ENCODE measurements at regions not wholly inside any gene's neighbourhood (a gene's known extent, or its start where the extent isn't known, plus 50 kb on each side); places are given as distances from the start of the nearest gene placed in this dataset.

GRCh38 chr2:23241611-23242245 lies 143.3 kb upstream of the KLHL29 start:
- no peak for DNase-seq (ENCODE audit: low spot score)

GRCh38 chr2:23243073-23243659 lies 141.8 kb upstream of the KLHL29 start:
- no peak for DNase-seq (ENCODE audit: low spot score)

GRCh38 chr2:23244617-23245016 lies 140.4 kb upstream of the KLHL29 start:
- no peak for DNase-seq (ENCODE audit: low spot score)

DNA sequence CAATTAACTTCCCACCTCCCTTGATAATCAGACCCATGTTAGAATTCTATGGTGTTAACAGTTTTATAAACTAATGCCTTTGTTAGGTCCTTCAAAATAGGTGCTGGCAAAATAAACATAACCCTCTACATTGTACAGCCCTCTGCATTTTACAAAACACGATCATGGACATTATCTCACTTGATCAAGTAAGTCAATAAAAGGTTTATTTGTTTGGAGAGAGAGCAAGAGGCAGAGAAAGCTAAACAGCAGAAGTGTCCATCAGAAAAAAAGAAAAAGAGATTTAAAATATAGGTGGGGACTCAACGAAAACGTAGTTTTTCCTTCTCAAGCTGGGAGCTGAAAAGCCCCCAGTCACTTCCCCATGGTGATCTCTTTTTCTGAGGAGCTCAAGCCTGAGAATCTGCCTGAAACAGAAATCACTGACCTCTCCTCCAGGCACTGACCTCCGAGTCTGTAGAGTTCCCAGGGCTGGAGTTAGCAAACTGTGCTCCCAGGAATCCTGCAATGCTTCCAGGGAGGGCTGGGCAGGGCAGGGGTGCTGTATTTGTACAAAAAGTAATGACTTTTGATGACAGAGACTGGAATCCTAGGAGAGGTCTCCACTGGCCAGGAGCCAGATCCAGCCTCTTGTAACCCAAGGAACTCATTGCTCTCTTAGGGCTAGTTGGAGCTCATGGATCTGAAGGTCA lies 137.8 kb upstream of the KLHL29 start:
- DNase-seq (ENCODE audit: low spot score), result no peak

DNA sequence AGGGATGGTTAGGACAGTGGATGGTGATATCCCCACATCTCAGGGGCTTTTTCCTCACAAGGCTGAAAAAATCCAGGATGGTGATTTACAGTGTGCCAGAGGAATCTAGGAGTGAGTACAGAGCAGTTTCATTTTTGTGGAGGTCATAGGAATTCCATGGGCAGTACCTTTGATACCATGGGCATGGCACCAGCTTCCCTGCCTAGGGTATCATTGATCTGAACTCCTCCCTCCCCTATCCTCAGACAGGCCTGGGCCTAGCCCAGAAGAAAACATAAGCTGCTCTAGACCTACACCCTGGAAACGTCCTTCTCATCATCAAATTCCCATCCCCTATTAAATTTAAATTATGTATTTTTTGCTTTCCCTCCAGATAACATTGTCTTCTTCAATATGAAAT lies 136.3 kb upstream of the KLHL29 start:
- no peak for DNase-seq (ENCODE audit: low spot score)

GRCh38 chr2:23249348-23249747 lies 135.6 kb upstream of the KLHL29 start:
- DNase-seq (ENCODE audit: low spot score), result peak; percentile 66

- peak; percentile 70 for DNase-seq (ENCODE audit: low spot score)
Observed at GRCh38 chr2:23250371-23250770, 134.6 kb upstream of the KLHL29 start.

DNA sequence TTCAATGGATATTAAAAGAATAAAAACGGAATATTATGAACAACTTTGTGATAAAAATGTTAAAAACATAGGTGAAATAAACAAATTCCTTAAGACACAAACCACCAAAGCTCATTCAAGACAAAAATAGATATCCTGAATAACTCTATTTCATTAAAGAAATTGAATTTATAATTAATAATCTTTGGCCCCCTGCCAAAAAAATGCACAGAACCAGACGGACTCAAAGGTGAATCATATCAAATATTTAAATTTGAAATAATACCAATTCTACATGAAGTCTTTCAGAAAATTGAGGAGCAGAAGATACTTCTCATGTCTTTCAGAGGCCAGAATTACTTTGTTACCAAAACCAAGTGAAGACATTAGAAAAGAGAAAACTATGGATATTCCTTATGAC lies 128.3 kb upstream of the KLHL29 start:
- DNase-seq (ENCODE audit: low spot score), result no peak

GRCh38 chr2:23260621-23261020 lies 124.4 kb upstream of the KLHL29 start:
- no peak for DNase-seq (ENCODE audit: low spot score)

GRCh38 chr2:23268467-23269263 lies 116.3 kb upstream of the KLHL29 start:
- DNase-seq (ENCODE audit: low spot score), result no peak

DNA sequence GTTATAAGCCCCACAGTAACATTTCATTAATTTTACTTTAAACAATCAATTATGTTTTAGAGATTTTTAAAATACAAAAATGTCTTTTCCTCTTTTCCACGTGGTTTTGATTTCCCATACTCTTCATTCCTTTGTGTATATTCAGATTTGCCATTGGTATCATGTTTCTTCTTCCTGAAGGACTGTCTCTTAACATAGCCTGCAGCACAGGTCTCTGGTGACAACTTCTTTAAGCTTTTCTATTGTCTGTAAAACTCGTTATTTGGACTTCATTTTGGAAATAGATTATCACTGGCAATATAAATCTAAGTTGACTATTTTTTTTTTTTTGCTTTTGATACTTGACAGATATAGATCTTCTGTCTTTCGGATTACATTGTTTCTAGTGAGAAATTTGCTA lies 115.2 kb upstream of the KLHL29 start:
- no peak for DNase-seq (ENCODE audit: low spot score)

GRCh38 chr2:23270810-23271209 lies 114.2 kb upstream of the KLHL29 start:
- DNase-seq (ENCODE audit: low spot score), result no peak

- DNase-seq (ENCODE audit: low spot score), result no peak
Observed at GRCh38 chr2:23271230-23271629, 113.7 kb upstream of the KLHL29 start.

- DNase-seq (ENCODE audit: low spot score), result no peak
Observed at GRCh38 chr2:23273786-23274185, 111.2 kb upstream of the KLHL29 start.

DNA sequence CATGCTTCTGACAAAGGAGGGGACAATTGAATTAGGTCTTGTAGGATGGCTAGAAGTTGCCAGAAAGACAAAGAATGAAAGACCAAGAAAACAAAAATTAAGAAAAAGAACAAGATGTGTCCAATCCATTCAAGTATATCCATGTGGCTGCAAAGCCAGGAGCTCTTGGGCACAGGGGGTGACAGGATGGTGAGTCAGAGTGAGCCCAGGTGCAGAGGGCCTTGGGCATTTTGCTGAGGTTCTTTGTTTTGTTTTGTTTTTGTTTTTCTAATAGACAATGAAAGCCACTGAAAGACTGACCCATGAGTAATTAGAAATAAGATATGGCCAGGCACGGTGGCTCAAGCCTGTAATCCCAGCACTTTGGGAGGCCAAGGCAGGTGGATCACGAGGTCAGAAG lies 104.6 kb upstream of the KLHL29 start:
- DNase-seq (ENCODE audit: low spot score), result no peak

GRCh38 chr2:23283653-23284052 lies 101.3 kb upstream of the KLHL29 start:
- no peak for DNase-seq (ENCODE audit: low spot score)

DNA sequence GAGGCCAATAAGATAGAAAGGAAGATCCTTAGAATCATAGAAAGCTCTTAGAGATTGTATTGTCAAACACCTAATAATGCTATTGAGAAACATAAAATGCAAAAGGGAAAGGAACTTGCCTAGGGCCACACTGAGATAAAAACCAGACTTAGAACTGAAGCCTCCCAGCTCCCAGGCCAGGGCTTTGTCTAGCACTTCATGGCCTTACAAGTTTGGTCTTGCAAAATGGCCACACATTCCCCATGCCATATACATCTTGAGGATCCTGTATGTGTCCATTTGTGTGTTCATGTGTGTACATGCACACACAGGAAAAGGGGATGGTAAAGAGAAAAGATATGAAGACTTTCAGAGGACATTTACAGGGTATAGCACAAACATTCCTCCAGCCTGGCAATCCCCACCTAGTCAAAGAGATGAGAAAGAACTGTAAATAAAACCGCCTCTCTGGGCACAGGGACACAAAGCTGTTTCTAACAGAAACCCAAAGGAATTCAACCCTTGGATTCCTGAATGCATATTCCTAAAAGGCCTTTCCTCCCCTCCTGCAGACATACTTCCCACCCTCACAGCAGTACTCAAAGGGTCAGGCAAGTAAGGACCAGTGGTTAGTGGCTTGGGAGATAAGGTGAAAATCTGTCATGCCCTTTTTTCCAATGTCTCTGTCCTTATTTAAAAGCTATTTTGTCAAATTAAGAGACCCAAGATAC lies 99.7 kb upstream of the KLHL29 start:
- DNase-seq (ENCODE audit: low spot score), result no peak

GRCh38 chr2:23286031-23286757 lies 98.8 kb upstream of the KLHL29 start:
- no peak for DNase-seq (ENCODE audit: low spot score)

DNA sequence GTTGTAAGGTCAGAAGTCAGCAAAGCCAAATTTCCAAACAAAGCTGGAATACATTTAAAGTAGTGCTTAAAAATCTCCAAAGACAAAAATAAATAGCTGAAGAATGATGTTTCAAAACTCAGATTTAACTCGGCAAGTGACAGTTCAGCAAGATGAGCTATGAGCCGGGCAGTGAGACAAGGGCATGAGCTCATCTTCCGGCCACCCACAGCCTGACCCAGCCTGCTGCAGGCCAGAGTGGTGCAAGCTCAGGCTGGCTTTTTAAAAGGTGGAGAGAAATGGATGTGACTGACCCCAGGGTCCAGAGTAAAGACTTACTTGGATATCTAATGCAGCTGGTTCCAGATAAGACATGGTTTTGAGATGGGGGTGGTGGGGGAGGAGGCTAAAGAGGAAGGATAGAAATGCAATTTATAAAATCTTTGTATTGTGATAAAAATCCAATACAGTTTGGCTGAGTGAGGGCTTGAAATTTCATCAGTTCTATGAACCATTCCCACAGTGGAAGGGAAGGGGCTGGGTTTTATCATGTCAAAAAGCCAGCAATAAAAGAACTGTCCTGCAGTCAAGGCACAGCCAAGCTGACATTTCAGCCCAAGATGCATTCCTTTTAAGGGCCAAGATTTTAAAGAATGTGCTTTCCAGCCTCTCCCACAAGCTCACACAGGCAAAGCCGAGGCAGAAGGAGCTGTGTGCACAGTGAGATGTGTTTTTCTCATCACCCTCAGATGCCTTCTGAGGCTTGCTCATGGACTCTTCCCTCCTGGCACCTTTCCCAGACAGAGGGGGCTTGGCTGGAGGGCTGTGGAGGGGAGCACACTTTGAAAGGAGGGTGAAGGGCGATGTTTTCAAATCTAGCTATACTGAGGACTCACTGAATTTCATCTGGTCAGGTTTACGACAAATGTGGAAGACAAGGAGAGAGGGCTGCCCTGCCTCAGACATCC lies 97.9 kb upstream of the KLHL29 start:
- no peak for DNase-seq (ENCODE audit: low spot score)

GRCh38 chr2:23289671-23290070 lies 95.3 kb upstream of the KLHL29 start:
- no peak for DNase-seq (ENCODE audit: low spot score)
